Ascending aorta (tissue), 2 donors: ENCODE measurements at regions not wholly inside any gene's neighbourhood (a gene's known extent, or its start where the extent isn't known, plus 50 kb on each side); places are given as distances from the start of the nearest gene placed in this dataset.

Experiments used
- DNase-seq, 2 donors: peaks; one replicate each; pipeline ENCODE4 v3.0.0-alpha.2; 2019; ENCODE audit warnings: low spot score in 2 of 2
- H3K27ac ChIP-seq, 2 donors: fragments of 200-600 bp; sonication (generic); one replicate each; pipeline ENCODE4 v1.5.1; 2016 to 2017; ENCODE audit warnings: mild to moderate bottlenecking in 1 of 2
- H3K27me3 ChIP-seq: fragments of 200-600 bp; sonication (generic); one replicate; pipeline ENCODE4 v1.5.1; 2017
- H3K36me3 ChIP-seq, 2 donors: fragments of 200-600 bp; sonication (generic); one replicate each; pipeline ENCODE4 v1.5.1; 2016
- H3K4me1 ChIP-seq, 2 donors: fragments of 200-600 bp; sonication (generic); one replicate each; pipeline ENCODE4 v1.5.1; 2016 to 2017; ENCODE audit warnings: mild to moderate bottlenecking in 1 of 2
- H3K4me3 ChIP-seq, 2 donors: fragments of 200-600 bp; sonication (generic); one replicate each; pipeline ENCODE4 v1.5.1; 2016 to 2017; ENCODE audit warnings: mild to moderate bottlenecking in 1 of 2
- H3K9me3 ChIP-seq, 2 donors: fragments of 200-600 bp; sonication (generic); one replicate each; pipeline ENCODE4 v1.5.1; 2016
- CTCF ChIP-seq, 3 experiments: fragments of 200-600 bp in 2 of 3; fragments of 450-650 bp in 1 of 3; sonication (generic) in 2 of 3; IDR thresholded peaks; one replicate each; pipeline ENCODE4 v1.5.1; 2016 to 2019; ENCODE audit warnings: antibody characterized with exemption in 3 of 3, mild to moderate bottlenecking in 1 of 3, moderate library complexity in 1 of 3
- intact Hi-C: fragments of 100-400 bp; cut with DNase I; formaldehyde crosslinking; loops from one replicate; pipeline ENCODE4 v1.15.1; 2023

- Histone ChIP-seq H3K27ac (no peak overlapping the region), H3K4me3 (no peak overlapping the region), H3K27me3 (no peaks in the 10 kb centered on the region), H3K4me1 (no peaks in the 10 kb centered on the region), H3K9me3 (no peaks in the 10 kb centered on the region), H3K36me3 (no peaks in the 10 kb centered on the region)
- no peak for DNase-seq
- intact Hi-C loops: no loop called here
- no peak for TF ChIP-seq CTCF (IDR thresholded peaks at IDR 0.05)
Measured at GRCh38 chr14:89680156-89680555, 263.1 kb upstream of the FOXN3 start.

GRCh38 chr14:89678768-89679167 lies 261.7 kb upstream of the FOXN3 start:
- intact Hi-C loops: no loop called here
- DNase-seq: no peak
- Histone ChIP-seq H3K4me3 (no peak overlapping the region), H3K27me3 (no peaks in the 10 kb centered on the region), H3K4me1 (no peaks in the 10 kb centered on the region), H3K36me3 (no peaks in the 10 kb centered on the region), H3K9me3 (no peaks in the 10 kb centered on the region), H3K27ac (no peak overlapping the region)
- TF ChIP-seq CTCF (IDR thresholded peaks at IDR 0.05): no peak

- Histone ChIP-seq H3K27ac (no peak overlapping the region), H3K9me3 (no peaks in the 10 kb centered on the region), H3K4me1 (no peaks in the 10 kb centered on the region), H3K4me3 (no peak overlapping the region), H3K27me3 (no peaks in the 10 kb centered on the region), H3K36me3 (no peaks in the 10 kb centered on the region)
- no peak for TF ChIP-seq CTCF (IDR thresholded peaks at IDR 0.05)
- DNase-seq: no peak
- intact Hi-C loops: no loop called here
Measured at GRCh38 chr14:89675590-89675989, 258.6 kb upstream of the FOXN3 start.

- Histone ChIP-seq H3K4me3 (no peak overlapping the region), H3K4me1 (no peaks in the 10 kb centered on the region), H3K36me3 (no peaks in the 10 kb centered on the region), H3K27me3 (no peaks in the 10 kb centered on the region), H3K27ac (no peak overlapping the region), H3K9me3 (no peaks in the 10 kb centered on the region)
- TF ChIP-seq CTCF (IDR thresholded peaks at IDR 0.05): no peak
- no peak for DNase-seq
- intact Hi-C loops: no loop called here
Measured at GRCh38 chr14:89674936-89675335, 257.9 kb upstream of the FOXN3 start.

- no peak for DNase-seq
- no peaks in the 10 kb centered on the region for H3K27me3 ChIP-seq
- no peaks in the 10 kb centered on the region for H3K4me1 ChIP-seq
- intact Hi-C loops: no loop called here
- no peak overlapping the region for H3K27ac ChIP-seq
- no peak for TF ChIP-seq CTCF (IDR thresholded peaks at IDR 0.05)
- H3K36me3 ChIP-seq: no peaks in the 10 kb centered on the region
- no peak overlapping the region for H3K4me3 ChIP-seq
- H3K9me3 ChIP-seq: no peaks in the 10 kb centered on the region
Measured at GRCh38 chr14:89674240-89674639, 257.2 kb upstream of the FOXN3 start.

- Histone ChIP-seq H3K36me3 (no peaks in the 10 kb centered on the region), H3K27ac (no peak overlapping the region), H3K27me3 (no peaks in the 10 kb centered on the region), H3K4me3 (no peak overlapping the region), H3K9me3 (no peaks in the 10 kb centered on the region), H3K4me1 (no peaks in the 10 kb centered on the region)
- no peak for TF ChIP-seq CTCF (IDR thresholded peaks at IDR 0.05)
- DNase-seq: no peak
- intact Hi-C loops: no loop called here
Measured at GRCh38 chr14:89673512-89674225, 256.6 kb upstream of the FOXN3 start.
